ENCODE measurements at regions not wholly inside any gene's neighbourhood (a gene's known extent, or its start where the extent isn't known, plus 50 kb on each side); places are given as distances from the start of the nearest gene placed in this dataset.
"Not testable (repeated sequence)": the region's sequence is repeated elsewhere in the genome, so short reads cannot be mapped to it uniquely, and the experiment has no call there.

- Histone ChIP-seq H3K36me3 (no peaks in the 10 kb centered on the region), H3K9me3 (no peaks in the 10 kb centered on the region), H3K27ac (no peak overlapping the region), H3K4me1 (no peaks in the 10 kb centered on the region), H3K27me3 (no peaks in the 10 kb centered on the region), H3K4me3 (no peak overlapping the region)
- WGBS, 2 donors: 42 to 75% methylated on average over 2 to 5 of the region's 5 CpGs
- TF ChIP-seq POLR2A (IDR thresholded peaks at IDR 0.05) (no peak), CTCF (IDR thresholded peaks at IDR 0.05) (no peak)
- intact Hi-C loops (cut with DNase I): no loop called here
- no peak for DNase-seq
These were observed 322.8 kb downstream of the ANKRD30A start for GRCh38 chr10:37448161-37448560.

- Histone ChIP-seq H3K4me3 (no peak overlapping the region), H3K4me1 (no peaks in the 10 kb centered on the region), H3K36me3 (no peaks in the 10 kb centered on the region), H3K9me3 (peaks cover 0 to 4% (median 0%) of the 10 kb centered on the region in 3 donors), H3K27ac (no peak overlapping the region), H3K27me3 (no peaks in the 10 kb centered on the region)
- TF ChIP-seq POLR2A (IDR thresholded peaks at IDR 0.05) (no peak), CTCF (IDR thresholded peaks at IDR 0.05) (no peak)
- WGBS, 2 donors: 58 to 69% methylated on average over 2 of the region's 2 CpGs
- DNase-seq: no peak
- intact Hi-C loops (cut with DNase I): no loop called here
These were observed 317.5 kb downstream of the ANKRD30A start for GRCh38 chr10:37442882-37443281.

GRCh38 chr10:37441224-37441623 lies 315.8 kb downstream of the ANKRD30A start:
- H3K9me3 ChIP-seq; DNase-seq; H3K27me3 ChIP-seq; H3K4me1 ChIP-seq; H3K27ac ChIP-seq; intact Hi-C loops (cut with DNase I); H3K4me3 ChIP-seq; H3K36me3 ChIP-seq: not testable (repeated sequence)
- WGBS, 2 donors: 93% methylated on average over 3 to 4 of the region's 4 CpGs

- Histone ChIP-seq H3K9me3 (peaks cover 0 to 4% (median 0%) of the 10 kb centered on the region in 3 donors), H3K4me3 (no peak overlapping the region), H3K27ac (no peak overlapping the region), H3K27me3 (no peaks in the 10 kb centered on the region), H3K4me1 (no peaks in the 10 kb centered on the region), H3K36me3 (no peaks in the 10 kb centered on the region)
- 34 to 44% methylated on average over 2 of the region's 2 CpGs for WGBS, 2 donors
- no peak for DNase-seq
- no peak for TF ChIP-seq POLR2A (IDR thresholded peaks at IDR 0.05)
- no peak for TF ChIP-seq CTCF (IDR thresholded peaks at IDR 0.05)
- intact Hi-C loops (cut with DNase I): no loop called here
These were observed 314.4 kb downstream of the ANKRD30A start for GRCh38 chr10:37439826-37440225.

- H3K27me3 ChIP-seq: no peaks in the 10 kb centered on the region
- H3K4me1 ChIP-seq: no peaks in the 10 kb centered on the region
- DNase-seq: no peak
- H3K36me3 ChIP-seq: no peaks in the 10 kb centered on the region
- TF ChIP-seq POLR2A (IDR thresholded peaks at IDR 0.05) (no peak), CTCF (IDR thresholded peaks at IDR 0.05) (no peak)
- WGBS, 2 donors: 48 to 54% methylated on average over 2 of the region's 2 CpGs
- no peak overlapping the region for H3K27ac ChIP-seq
- no peaks in the 10 kb centered on the region for H3K9me3 ChIP-seq
- intact Hi-C loops (cut with DNase I): no loop called here
- no peak overlapping the region for H3K4me3 ChIP-seq
These were observed 311.0 kb downstream of the ANKRD30A start for GRCh38 chr10:37436357-37436756.

- TF ChIP-seq POLR2A (IDR thresholded peaks at IDR 0.05) (no peak), CTCF (IDR thresholded peaks at IDR 0.05) (no peak)
- Histone ChIP-seq H3K27ac (no peak overlapping the region), H3K9me3 (no peaks in the 10 kb centered on the region), H3K4me1 (no peaks in the 10 kb centered on the region), H3K27me3 (no peaks in the 10 kb centered on the region), H3K36me3 (no peaks in the 10 kb centered on the region), H3K4me3 (no peak overlapping the region)
- 44 to 51% methylated on average over 2 of the region's 2 CpGs for WGBS, 2 donors
- no peak for DNase-seq
- intact Hi-C loops (cut with DNase I): no loop called here
These were observed 308.7 kb downstream of the ANKRD30A start for GRCh38 chr10:37434091-37434490.
